ENCODE measurements at regions not wholly inside any gene's neighbourhood (a gene's known extent, or its start where the extent isn't known, plus 50 kb on each side); places are given as distances from the start of the nearest gene placed in this dataset.

GRCh38 chr6:25014369-25014768, 78.6 kb upstream of the RIPOR2 start:
- TF ChIP-seq, protein P1, sequence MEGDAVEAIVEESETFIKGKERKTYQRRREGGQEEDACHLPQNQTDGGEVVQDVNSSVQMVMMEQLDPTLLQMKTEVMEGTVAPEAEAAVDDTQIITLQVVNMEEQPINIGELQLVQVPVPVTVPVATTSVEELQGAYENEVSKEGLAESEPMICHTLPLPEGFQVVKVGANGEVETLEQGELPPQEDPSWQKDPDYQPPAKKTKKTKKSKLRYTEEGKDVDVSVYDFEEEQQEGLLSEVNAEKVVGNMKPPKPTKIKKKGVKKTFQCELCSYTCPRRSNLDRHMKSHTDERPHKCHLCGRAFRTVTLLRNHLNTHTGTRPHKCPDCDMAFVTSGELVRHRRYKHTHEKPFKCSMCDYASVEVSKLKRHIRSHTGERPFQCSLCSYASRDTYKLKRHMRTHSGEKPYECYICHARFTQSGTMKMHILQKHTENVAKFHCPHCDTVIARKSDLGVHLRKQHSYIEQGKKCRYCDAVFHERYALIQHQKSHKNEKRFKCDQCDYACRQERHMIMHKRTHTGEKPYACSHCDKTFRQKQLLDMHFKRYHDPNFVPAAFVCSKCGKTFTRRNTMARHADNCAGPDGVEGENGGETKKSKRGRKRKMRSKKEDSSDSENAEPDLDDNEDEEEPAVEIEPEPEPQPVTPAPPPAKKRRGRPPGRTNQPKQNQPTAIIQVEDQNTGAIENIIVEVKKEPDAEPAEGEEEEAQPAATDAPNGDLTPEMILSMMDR (conservative IDR thresholded peaks at IDR 0.05) = no peak
- no peak for TF ChIP-seq EZH2 (IDR thresholded peaks at IDR 0.05; ENCODE audit: low read depth)

Measured in PC-9 (cell line).